ENCODE measurements at regions not wholly inside any gene's neighbourhood (a gene's known extent, or its start where the extent isn't known, plus 50 kb on each side); places are given as distances from the start of the nearest gene placed in this dataset.

GRCh38 chr17:77684803-77685798, 273.4 kb upstream of the TNRC6C start:
- 78 to 85% methylated on average over 15 of the region's 15 CpGs for WGBS, 2 donors
- Histone ChIP-seq H3K4me3 (no peak overlapping the region), H3K27me3 (peaks cover 0 to 4% (median 0%) of the 10 kb centered on the region in 7 donors), H3K36me3 (no peaks in the 10 kb centered on the region), H3K4me1 (peaks cover 0 to 17% (median 6%) of the 10 kb centered on the region in 9 donors), H3K27ac (no peak overlapping the region), H3K9me3 (no peaks in the 10 kb centered on the region)
- intact Hi-C loops (cut with DNase I) = no loop called here
- no peak for ATAC-seq
- no peak for TF ChIP-seq CTCF (IDR thresholded peaks at IDR 0.05)
- DNase-seq = no peak

- H3K4me1 ChIP-seq = peaks cover 0 to 26% (median 8%) of the 10 kb centered on the region in 9 donors
- H3K4me3 ChIP-seq = no peak overlapping the region
- H3K9me3 ChIP-seq = no peaks in the 10 kb centered on the region
- peaks cover 0 to 12% (median 0%) of the 10 kb centered on the region in 7 donors for H3K27me3 ChIP-seq
- ATAC-seq (no peak), DNase-seq (no peak)
- H3K36me3 ChIP-seq = no peaks in the 10 kb centered on the region
- 93 to 98% methylated on average over 3 of the region's 3 CpGs for WGBS, 2 donors
- no peak overlapping the region for H3K27ac ChIP-seq
- no peak for TF ChIP-seq CTCF (IDR thresholded peaks at IDR 0.05)
- intact Hi-C loops (cut with DNase I) = no loop called here
Measured at GRCh38 chr17:77685881-77686486, 272.5 kb upstream of the TNRC6C start.

GRCh38 chr17:77686903-77687302, 271.6 kb upstream of the TNRC6C start:
- no peak for ATAC-seq

More at GRCh38 chr17:77686903-77687302, 271.6 kb upstream of the TNRC6C start:
- H3K4me3 ChIP-seq = no peak overlapping the region
- no peak for TF ChIP-seq CTCF (IDR thresholded peaks at IDR 0.05)
- H3K4me1 ChIP-seq = peaks cover 0 to 23% (median 8%) of the 10 kb centered on the region in 9 donors
- WGBS, 2 donors = 89 to 95% methylated on average over 8 of the region's 8 CpGs
- no peak for DNase-seq
- H3K9me3 ChIP-seq = no peaks in the 10 kb centered on the region
- H3K27ac ChIP-seq = no peak overlapping the region
- H3K36me3 ChIP-seq = no peaks in the 10 kb centered on the region
- peaks cover 0 to 17% (median 0%) of the 10 kb centered on the region in 7 donors for H3K27me3 ChIP-seq
- intact Hi-C loops (cut with DNase I) = no loop called here
